K562 (cell line): ENCODE measurements at regions not wholly inside any gene's neighbourhood (a gene's known extent, or its start where the extent isn't known, plus 50 kb on each side); places are given as distances from the start of the nearest gene placed in this dataset.

ENCODE experiments used
- ATAC-seq: fragments of 200-7000 bp; cut with Tn5 transposase; 3 replicates; pipeline ENCODE4 v1.9.1; 2020; ENCODE audit warnings: moderate library complexity
- BruUV-seq: library from RNA; stranded (reverse); fragments of 400-500 nt; replicated peaks from 2 replicates; lab custom pipeline; 2021; lab: Mats Ljungman, UMichigan
- CTCF ChIA-PET: fragments of 300-600 bp; formaldehyde crosslinking; extraction: SDS; loops from one replicate; lab custom pipeline; 2021; ENCODE audit warnings: low intra/inter-chr PET ratio; lab: Yijun Ruan, JAX
- POLR2A ChIA-PET: fragments of 300-600, 350-650 bp; sonication (Branson Sonifier 250); formaldehyde crosslinking; extraction: SDS; loops from one replicate; lab custom pipeline; 2021; ENCODE audit warnings: antibody characterized with exemption, inconsistent platforms; lab: Yijun Ruan, JAX
- DNase-seq, 4 experiments: peaks; one replicate each; pipeline versions ENCODE4 v3.0.0 to v3.0.0-alpha.2; 2011 to 2018; ENCODE audit warnings: low spot score in 3 of 4, mixed read lengths in 3 of 4; ENCODE audit errors: extremely low read depth in 1 of 4
- FAIRE-seq: peaks from 2 replicates; lab custom pipeline; 2011; peaks lifted over from hg19 to GRCh38; lab: Jason Lieb, UNC
- H2AFZ ChIP-seq: 2 replicates; pipeline ENCODE4 v1.6.0; 2011; ENCODE audit warnings: low read depth, low read length, control low read depth, inconsistent platforms
- H3K27ac ChIP-seq: fragments of 200-600 bp; 3 replicates; pipeline ENCODE4 v1.8.0; 2011; ENCODE audit warnings: low read depth, mild to moderate bottlenecking, control low read depth, inconsistent platforms, low read length, moderate library complexity, mixed read lengths; ENCODE audit errors: extremely low read depth
- H3K27me3 ChIP-seq, 2 experiments: fragments of 300-600 bp in 1 of 2; 2 replicates in 1 of 2; 3 replicates in 1 of 2; pipeline versions ENCODE4 v1.6.0 to v1.8.0; 2011; ENCODE audit warnings: inconsistent platforms in 2 of 2, low read length in 2 of 2, mild to moderate bottlenecking in 1 of 2, mixed read lengths in 1 of 2, moderate library complexity in 1 of 2; ENCODE audit not compliant: control insufficient read depth in 2 of 2, insufficient read depth in 2 of 2
- H3K36me3 ChIP-seq: fragments of 300-600 bp; 3 replicates; pipeline ENCODE4 v1.8.0; 2011; ENCODE audit warnings: mild to moderate bottlenecking, low read length, inconsistent platforms; ENCODE audit not compliant: control insufficient read depth, insufficient read depth
- H3K4me1 ChIP-seq, 2 experiments: fragments of 200-600 bp in 1 of 2; replicated peaks in 1 of 2; 2 replicates in 1 of 2; 3 replicates in 1 of 2; pipeline versions ENCODE4 v1.5.1 to v1.8.0; 2011; ENCODE audit warnings: inconsistent platforms in 2 of 2, low read length in 2 of 2, mild to moderate bottlenecking in 1 of 2, mixed read lengths in 1 of 2, moderate library complexity in 1 of 2; ENCODE audit not compliant: control insufficient read depth in 2 of 2, insufficient read depth in 2 of 2
- H3K4me2 ChIP-seq: 2 replicates; pipeline ENCODE4 v1.6.1; 2011; ENCODE audit warnings: low read length, control low read depth, inconsistent platforms, mixed read lengths; ENCODE audit not compliant: insufficient read depth
- H3K4me3 ChIP-seq: fragments of 200-600 bp; sonication (generic), shearing (Covaris generic); 2 replicates; pipeline ENCODE4 v1.5.1; 2016; ENCODE audit warnings: control low read depth, inconsistent platforms
- H3K79me2 ChIP-seq: fragments of 200-600 bp; 3 replicates; pipeline ENCODE4 v1.8.0; 2011; ENCODE audit warnings: low read length, inconsistent platforms; ENCODE audit not compliant: control insufficient read depth, insufficient read depth
- H3K9ac ChIP-seq, 2 experiments: 2 replicates each; pipeline versions ENCODE4 v1.6.0 to v1.6.1; 2011; ENCODE audit warnings: low read depth in 2 of 2, low read length in 2 of 2, control low read depth in 1 of 2, inconsistent platforms in 1 of 2, mild to moderate bottlenecking in 1 of 2, mixed read lengths in 1 of 2; ENCODE audit not compliant: insufficient read depth in 1 of 2
- H3K9me1 ChIP-seq: one replicate; pipeline ENCODE4 v1.6.0; 2011; ENCODE audit warnings: inconsistent platforms, mild to moderate bottlenecking, low read length, moderate library complexity; ENCODE audit not compliant: control insufficient read depth, insufficient read depth
- H3K9me3 ChIP-seq: replicated peaks from 2 replicates; pipeline ENCODE4 v1.5.1; 2011; ENCODE audit warnings: low read depth, low read length, inconsistent platforms; ENCODE audit not compliant: control insufficient read depth, insufficient read depth
- H4K20me1 ChIP-seq: replicated peaks from 2 replicates; pipeline ENCODE4 v1.6.1; 2011; ENCODE audit warnings: low read length, inconsistent platforms, mixed read lengths; ENCODE audit not compliant: control insufficient read depth, insufficient read depth
- FUS ChIP-seq: fragments of 200-400 bp; formaldehyde crosslinking; optimal IDR thresholded peaks from 2 replicates; pipeline ENCODE3; 2017; ENCODE audit warnings: low read depth, low read length
- GABPB1 ChIP-seq: sonication (generic); formaldehyde crosslinking; IDR thresholded peaks from 2 replicates; pipeline ENCODE4 v1.8.0; 2022; ENCODE audit warnings: mild to moderate bottlenecking, missing genetic modification reagents
- PHF8 ChIP-seq: fragments of 200-600 bp; sonication (generic); IDR thresholded peaks from 2 replicates; pipeline ENCODE4 v1.6.1; 2012; ENCODE audit warnings: mixed run types, mild to moderate bottlenecking, inconsistent platforms, low read length, moderate library complexity, borderline replicate concordance
- PRMT5 ChIP-seq: sonication (generic); formaldehyde crosslinking; IDR thresholded peaks from 2 replicates; pipeline ENCODE4 v1.5.0; 2020; ENCODE audit warnings: missing genetic modification reagents
- PYGO2 ChIP-seq: fragments of 450-650 bp; IDR thresholded peaks from 2 replicates; pipeline ENCODE4 v1.6.1; 2016; ENCODE audit warnings: mild to moderate bottlenecking, missing genetic modification characterization, moderate library complexity, missing compliant biosample characterization
- SMAD2 ChIP-seq: fragments of 150-350 bp; IDR thresholded peaks from 2 replicates; pipeline ENCODE4 v1.6.1; 2014; ENCODE audit warnings: low read depth, mild to moderate bottlenecking, low read length
- TOE1 ChIP-seq, 2 experiments: fragments of 450-650 bp in 1 of 2; sonication (generic) in 1 of 2; formaldehyde crosslinking in 1 of 2; IDR thresholded peaks; 2 replicates each; pipeline versions ENCODE4 v1.7.1 to v1.8.0; 2016 to 2022; ENCODE audit warnings: borderline replicate concordance in 2 of 2, mild to moderate bottlenecking in 2 of 2, antibody characterized with exemption in 1 of 2, inconsistent platforms in 1 of 2, low read depth in 1 of 2, missing genetic modification reagents in 1 of 2, moderate library complexity in 1 of 2
- TRIM28 ChIP-seq: fragments of 450-650 bp; IDR thresholded peaks from 2 replicates; pipeline ENCODE4 v1.6.1; 2017
- ZNF12 ChIP-seq: sonication (generic); formaldehyde crosslinking; IDR thresholded peaks from 2 replicates; pipeline ENCODE4 v1.4.0; 2020; ENCODE audit warnings: mild to moderate bottlenecking, missing genetic modification reagents
- ZNF347 ChIP-seq: fragments of 450-650 bp; formaldehyde crosslinking; IDR thresholded peaks from 2 replicates; pipeline ENCODE4 v1.4.0; 2020; ENCODE audit warnings: low read depth, mild to moderate bottlenecking, moderate library complexity
- ZNF830 ChIP-seq: fragments of 250-450 bp; sonication (Bioruptor Pico); IDR thresholded peaks from 2 replicates; pipeline ENCODE4 v1.5.0; 2021; ENCODE audit warnings: mild to moderate bottlenecking
- WGBS: fragments of 100-300 bp; shearing (Covaris generic); methylation state at CpG from one replicate; pipeline ENCODE4 v1.1.6; 2016; ENCODE audit warnings: low coverage, mixed read lengths; ENCODE audit not compliant: insufficient coverage; ENCODE audit errors: missing lambda C conversion rate; 5-methylcytosine and 5-hydroxymethylcytosine counted together
- in situ Hi-C: fragments of 300-500 bp; cut with MboI; formaldehyde crosslinking; loops from 4 replicates; pipeline ENCODE4 v1.15.0; 2018; ENCODE audit warnings: inconsistent platforms, mixed read lengths
- intact Hi-C: fragments of 100-400 bp; cut with micrococcal nuclease; formaldehyde crosslinking; loops from 2 replicates; pipeline ENCODE4 v1.14.2; 2022
- TF ChIP-seq, protein P1 (sequence below): fragments of 450-650 bp; formaldehyde crosslinking; IDR thresholded peaks from 2 replicates; pipeline ENCODE4 v1.4.0; 2020; ENCODE audit warnings: mild to moderate bottlenecking
- TF ChIP-seq, protein P2 (sequence below): fragments of 450-650 bp; IDR thresholded peaks from 2 replicates; pipeline ENCODE4 v1.6.1; 2014; ENCODE audit warnings: low read depth, mild to moderate bottlenecking, moderate library complexity, borderline replicate concordance
- TF ChIP-seq, protein P3 (sequence below): sonication (generic); formaldehyde crosslinking; IDR thresholded peaks from 2 replicates; pipeline ENCODE4 v1.8.0; 2022; ENCODE audit warnings: mild to moderate bottlenecking, missing genetic modification reagents

- WGBS, result 1% methylated on average over 10 of the region's 14 CpGs
- no peaks in the 10 kb centered on the region for H3K9me3 ChIP-seq
- TF ChIP-seq GABPB1 (CRISPR knock-in tag) (no peak), PYGO2 (tag) (no peak), PRMT5 (CRISPR knock-in tag) (no peak), SMAD2 (no peak)
- H3K4me3 ChIP-seq, result no peak overlapping the region
- intact Hi-C loops (no loop called here), in situ Hi-C loops (no loop called here)
- H3K9ac ChIP-seq, result no peak overlapping the region
- ChIA-PET POLR2A (no interaction called here), CTCF (no interaction called here)
- BruUV-seq, result no TSS peak
- no peaks in the 10 kb centered on the region for H3K79me2 ChIP-seq
- FAIRE-seq (no peak), DNase-seq (no peak), ATAC-seq (no peak)
- H3K27ac ChIP-seq, result no peak overlapping the region
- H3K4me1 ChIP-seq, result no peaks in the 10 kb centered on the region
- no peaks in the 10 kb centered on the region for H3K27me3 ChIP-seq
- H3K36me3 ChIP-seq, result no peaks in the 10 kb centered on the region
- no peak overlapping the region for H3K4me2 ChIP-seq
- H3K9me1 ChIP-seq, result no peaks in the 10 kb centered on the region
- H4K20me1 ChIP-seq, result no peaks in the 10 kb centered on the region
- H2AFZ ChIP-seq, result no peak overlapping the region
These were observed 245.3 kb upstream of the NBEA start for GRCh38 chr13:34696741-34697140.

- Histone ChIP-seq H3K9ac (no peak overlapping the region), H3K4me3 (no peak overlapping the region), H3K9me3 (no peaks in the 10 kb centered on the region), H2AFZ (no peak overlapping the region), H3K27ac (no peak overlapping the region), H3K27me3 (no peaks in the 10 kb centered on the region), H4K20me1 (no peaks in the 10 kb centered on the region), H3K9me1 (no peaks in the 10 kb centered on the region), H3K4me1 (no peaks in the 10 kb centered on the region), H3K4me2 (no peak overlapping the region), H3K36me3 (no peaks in the 10 kb centered on the region), H3K79me2 (no peaks in the 10 kb centered on the region)
- ChIA-PET CTCF (no interaction called here), POLR2A (no interaction called here)
- no peak for DNase-seq
- ATAC-seq, result no peak
- intact Hi-C loops, result no loop called here
- 0% methylated on average over 3 of the region's 3 CpGs for WGBS
- in situ Hi-C loops, result no loop called here
- FAIRE-seq, result no peak
- no TSS peak for BruUV-seq
- TF ChIP-seq FUS (no peak), ZNF830 (CRISPR knock-in tag) (no peak), TOE1 (IDR thresholded peaks at IDR 0.05; ENCODE audit: borderline replicate concordance) (no peak), TOE1 (CRISPR knock-in tag; IDR thresholded peaks at IDR 0.05; ENCODE audit: borderline replicate concordance, low read depth) (no peak), TRIM28 (no peak), ZNF12 (CRISPR knock-in tag) (no peak), PHF8 (no peak), ZNF347 (CRISPR knock-in tag) (no peak)
- TF ChIP-seq, protein P1, sequence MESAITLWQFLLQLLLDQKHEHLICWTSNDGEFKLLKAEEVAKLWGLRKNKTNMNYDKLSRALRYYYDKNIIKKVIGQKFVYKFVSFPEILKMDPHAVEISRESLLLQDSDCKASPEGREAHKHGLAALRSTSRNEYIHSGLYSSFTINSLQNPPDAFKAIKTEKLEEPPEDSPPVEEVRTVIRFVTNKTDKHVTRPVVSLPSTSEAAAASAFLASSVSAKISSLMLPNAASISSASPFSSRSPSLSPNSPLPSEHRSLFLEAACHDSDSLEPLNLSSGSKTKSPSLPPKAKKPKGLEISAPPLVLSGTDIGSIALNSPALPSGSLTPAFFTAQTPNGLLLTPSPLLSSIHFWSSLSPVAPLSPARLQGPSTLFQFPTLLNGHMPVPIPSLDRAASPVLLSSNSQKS (CRISPR knock-in tag), result no peak
- TF ChIP-seq, protein P2, sequence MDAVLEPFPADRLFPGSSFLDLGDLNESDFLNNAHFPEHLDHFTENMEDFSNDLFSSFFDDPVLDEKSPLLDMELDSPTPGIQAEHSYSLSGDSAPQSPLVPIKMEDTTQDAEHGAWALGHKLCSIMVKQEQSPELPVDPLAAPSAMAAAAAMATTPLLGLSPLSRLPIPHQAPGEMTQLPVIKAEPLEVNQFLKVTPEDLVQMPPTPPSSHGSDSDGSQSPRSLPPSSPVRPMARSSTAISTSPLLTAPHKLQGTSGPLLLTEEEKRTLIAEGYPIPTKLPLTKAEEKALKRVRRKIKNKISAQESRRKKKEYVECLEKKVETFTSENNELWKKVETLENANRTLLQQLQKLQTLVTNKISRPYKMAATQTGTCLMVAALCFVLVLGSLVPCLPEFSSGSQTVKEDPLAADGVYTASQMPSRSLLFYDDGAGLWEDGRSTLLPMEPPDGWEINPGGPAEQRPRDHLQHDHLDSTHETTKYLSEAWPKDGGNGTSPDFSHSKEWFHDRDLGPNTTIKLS, result no peak
- TF ChIP-seq, protein P3, sequence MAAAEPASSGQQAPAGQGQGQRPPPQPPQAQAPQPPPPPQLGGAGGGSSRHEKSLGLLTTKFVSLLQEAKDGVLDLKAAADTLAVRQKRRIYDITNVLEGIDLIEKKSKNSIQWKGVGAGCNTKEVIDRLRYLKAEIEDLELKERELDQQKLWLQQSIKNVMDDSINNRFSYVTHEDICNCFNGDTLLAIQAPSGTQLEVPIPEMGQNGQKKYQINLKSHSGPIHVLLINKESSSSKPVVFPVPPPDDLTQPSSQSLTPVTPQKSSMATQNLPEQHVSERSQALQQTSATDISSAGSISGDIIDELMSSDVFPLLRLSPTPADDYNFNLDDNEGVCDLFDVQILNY (CRISPR knock-in tag), result no peak
These were observed 243.1 kb upstream of the NBEA start for GRCh38 chr13:34698945-34699344.
